Keratinocyte (primary cell): ENCODE measurements at regions not wholly inside any gene's neighbourhood (a gene's known extent, or its start where the extent isn't known, plus 50 kb on each side); places are given as distances from the start of the nearest gene placed in this dataset.

Source experiments
- EZH2 ChIP-seq: IDR thresholded peaks from one replicate; pipeline ENCODE4 v1.6.1; 2012; ENCODE audit warnings: inconsistent platforms, mild to moderate bottlenecking, low read length, moderate library complexity
- TF ChIP-seq, protein P1 (sequence below), 3 experiments: IDR thresholded peaks in 1 of 3; conservative IDR thresholded peaks in 1 of 3; optimal IDR thresholded peaks in 1 of 3; 2 replicates in 2 of 3; 3 replicates in 1 of 3; pipeline versions ENCODE3 to v1.5.1; 2011; ENCODE audit warnings: low read length in 3 of 3, mild to moderate bottlenecking in 3 of 3, moderate library complexity in 2 of 3, control low read depth in 1 of 3, inconsistent platforms in 1 of 3; ENCODE audit not compliant: insufficient read depth in 2 of 3; ENCODE audit errors: extremely low read depth in 1 of 3

DNA sequence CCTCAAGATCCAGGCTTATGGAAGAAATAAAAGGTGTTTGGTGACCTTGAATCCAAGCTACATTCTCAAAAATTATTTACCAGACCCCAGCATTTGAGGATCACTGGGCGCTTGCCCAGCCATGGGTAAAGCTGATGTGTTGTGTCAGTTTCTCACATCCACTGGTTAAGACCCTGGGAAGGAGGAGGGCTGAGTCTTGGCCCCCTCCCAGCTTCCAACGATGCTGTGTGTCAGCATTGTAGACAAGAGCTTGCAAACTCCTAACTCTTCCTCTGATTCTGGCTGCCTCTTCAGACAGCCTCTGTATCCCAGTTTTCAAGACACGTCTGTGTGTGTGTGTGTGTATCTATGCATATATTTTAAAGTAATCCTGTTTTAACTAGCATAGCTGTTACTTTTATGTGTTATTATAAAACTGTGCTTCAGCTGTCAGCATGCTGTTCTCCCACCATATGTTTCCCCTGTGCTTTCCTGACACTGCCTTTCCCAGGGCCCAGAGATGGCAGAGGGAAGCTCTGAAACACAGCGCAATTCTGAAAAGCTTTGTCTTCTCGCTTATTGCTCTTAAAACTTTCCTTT lies 157.3 kb upstream of the LRRN1 start:
- TF ChIP-seq, protein P1, sequence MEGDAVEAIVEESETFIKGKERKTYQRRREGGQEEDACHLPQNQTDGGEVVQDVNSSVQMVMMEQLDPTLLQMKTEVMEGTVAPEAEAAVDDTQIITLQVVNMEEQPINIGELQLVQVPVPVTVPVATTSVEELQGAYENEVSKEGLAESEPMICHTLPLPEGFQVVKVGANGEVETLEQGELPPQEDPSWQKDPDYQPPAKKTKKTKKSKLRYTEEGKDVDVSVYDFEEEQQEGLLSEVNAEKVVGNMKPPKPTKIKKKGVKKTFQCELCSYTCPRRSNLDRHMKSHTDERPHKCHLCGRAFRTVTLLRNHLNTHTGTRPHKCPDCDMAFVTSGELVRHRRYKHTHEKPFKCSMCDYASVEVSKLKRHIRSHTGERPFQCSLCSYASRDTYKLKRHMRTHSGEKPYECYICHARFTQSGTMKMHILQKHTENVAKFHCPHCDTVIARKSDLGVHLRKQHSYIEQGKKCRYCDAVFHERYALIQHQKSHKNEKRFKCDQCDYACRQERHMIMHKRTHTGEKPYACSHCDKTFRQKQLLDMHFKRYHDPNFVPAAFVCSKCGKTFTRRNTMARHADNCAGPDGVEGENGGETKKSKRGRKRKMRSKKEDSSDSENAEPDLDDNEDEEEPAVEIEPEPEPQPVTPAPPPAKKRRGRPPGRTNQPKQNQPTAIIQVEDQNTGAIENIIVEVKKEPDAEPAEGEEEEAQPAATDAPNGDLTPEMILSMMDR (optimal IDR thresholded peaks at IDR 0.05 in 1 of 3, IDR thresholded peaks at IDR 0.05 in 1 of 3, conservative IDR thresholded peaks at IDR 0.05 in 1 of 3; ENCODE audit: extremely low read depth in 1 of 3, insufficient read depth in 2 of 3, low read length in 3 of 3) = no peak
- no peak for TF ChIP-seq EZH2
